SJCRH30 (cell line): ENCODE measurements at regions not wholly inside any gene's neighbourhood (a gene's known extent, or its start where the extent isn't known, plus 50 kb on each side); places are given as distances from the start of the nearest gene placed in this dataset.

Experiments
- DNase-seq, 2 experiments: peaks; one replicate each; pipeline ENCODE4 v3.0.0-alpha.2; 2015 to 2020
- H3K27ac ChIP-seq: fragments of 250-450 bp; sonication (Bioruptor Pico); 2 replicates; pipeline ENCODE4 v1.5.1; 2020; ENCODE audit warnings: mild to moderate bottlenecking, moderate library complexity
- H3K27me3 ChIP-seq: fragments of 250-450 bp; sonication (Bioruptor Pico); 2 replicates; pipeline ENCODE4 v1.5.1; 2020; ENCODE audit warnings: mild to moderate bottlenecking, moderate library complexity
- H3K36me3 ChIP-seq: fragments of 250-450 bp; sonication (Bioruptor Pico); 2 replicates; pipeline ENCODE4 v1.5.1; 2020; ENCODE audit warnings: mild to moderate bottlenecking, moderate library complexity
- H3K4me1 ChIP-seq: fragments of 250-450 bp; sonication (Bioruptor Pico); 2 replicates; pipeline ENCODE4 v1.5.1; 2020; ENCODE audit warnings: mild to moderate bottlenecking, moderate library complexity
- H3K4me3 ChIP-seq: fragments of 250-450 bp; sonication (Bioruptor Pico); 2 replicates; pipeline ENCODE4 v1.5.1; 2020; ENCODE audit warnings: mild to moderate bottlenecking, moderate library complexity
- H3K9me3 ChIP-seq: fragments of 250-450 bp; sonication (Bioruptor Pico); replicated peaks from 2 replicates; pipeline ENCODE4 v1.5.1; 2020; ENCODE audit warnings: mild to moderate bottlenecking, moderate library complexity

DNA sequence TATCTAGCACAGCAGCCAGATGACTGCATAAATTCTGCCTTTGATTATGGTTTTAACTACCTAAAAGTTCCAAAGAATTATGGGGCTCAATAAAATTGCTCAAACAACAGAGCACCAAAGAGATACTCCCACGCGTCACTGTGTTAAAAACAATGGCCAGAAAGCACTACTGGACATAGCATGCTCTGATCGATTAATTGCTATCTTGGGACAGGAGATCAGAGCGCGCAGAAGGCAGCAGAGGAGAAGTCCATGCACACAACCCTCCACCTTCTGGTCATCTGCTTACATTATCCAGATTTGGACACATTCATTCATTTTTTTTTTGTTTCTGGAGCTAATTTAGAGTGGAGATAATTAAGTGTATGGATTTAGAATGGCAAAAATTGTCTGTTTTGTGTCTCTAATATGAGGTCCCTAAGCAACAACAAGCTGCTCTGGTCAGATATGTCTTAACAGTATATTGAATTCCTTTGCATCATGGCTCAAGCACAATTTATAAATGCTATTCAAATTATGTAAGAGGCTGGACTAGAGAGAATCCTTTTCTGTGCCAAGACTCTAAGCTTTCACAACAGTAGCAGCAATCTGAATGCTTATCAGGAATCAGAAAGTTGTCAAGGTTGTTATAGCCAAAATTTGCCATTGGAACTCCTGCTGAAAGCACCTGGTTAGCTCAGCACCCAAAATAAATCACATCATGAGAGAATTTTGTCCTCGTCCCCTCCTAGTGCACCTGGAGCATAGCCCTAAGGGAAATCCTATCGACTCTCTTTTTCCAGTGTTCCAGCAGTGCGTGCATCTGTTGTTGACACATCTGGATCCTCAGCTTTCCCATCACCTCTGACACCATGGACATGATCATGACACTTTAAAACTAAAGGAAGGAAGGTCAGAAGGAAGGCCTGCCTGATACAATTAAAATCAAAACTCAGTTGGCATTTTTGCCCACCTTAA, 98.6 kb upstream of the HMHB1 start:
- Histone ChIP-seq H3K4me1 (no peaks in the 10 kb centered on the region), H3K4me3 (no peak overlapping the region), H3K27me3 (no peaks in the 10 kb centered on the region), H3K9me3 (no peaks in the 10 kb centered on the region), H3K27ac (no peak overlapping the region), H3K36me3 (no peaks in the 10 kb centered on the region)
- no peak for DNase-seq

DNA sequence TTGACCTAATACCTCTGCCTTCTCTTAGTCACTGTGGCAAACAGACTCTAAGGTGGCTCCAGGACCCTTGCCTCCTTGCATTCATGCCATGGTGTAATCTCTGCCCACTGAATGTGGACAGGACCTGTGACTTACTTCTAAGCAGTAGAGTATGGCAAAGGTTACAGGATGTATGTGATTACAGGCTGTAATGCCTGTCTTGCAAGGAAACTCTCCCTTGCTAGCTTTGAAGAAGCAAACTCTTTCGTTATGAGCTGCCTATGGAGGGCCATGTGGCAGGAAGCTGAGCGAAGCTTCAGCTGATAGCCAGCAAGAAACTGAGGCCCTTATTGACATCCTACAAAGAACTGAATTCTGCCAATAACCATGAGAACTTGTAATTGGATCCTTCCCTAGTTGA, 103.3 kb upstream of the HMHB1 start:
- no peak for DNase-seq
- no peak overlapping the region for H3K4me3 ChIP-seq
- no peaks in the 10 kb centered on the region for H3K27me3 ChIP-seq
- no peaks in the 10 kb centered on the region for H3K4me1 ChIP-seq
- H3K27ac ChIP-seq = no peak overlapping the region
- H3K36me3 ChIP-seq = no peaks in the 10 kb centered on the region
- no peaks in the 10 kb centered on the region for H3K9me3 ChIP-seq

DNA sequence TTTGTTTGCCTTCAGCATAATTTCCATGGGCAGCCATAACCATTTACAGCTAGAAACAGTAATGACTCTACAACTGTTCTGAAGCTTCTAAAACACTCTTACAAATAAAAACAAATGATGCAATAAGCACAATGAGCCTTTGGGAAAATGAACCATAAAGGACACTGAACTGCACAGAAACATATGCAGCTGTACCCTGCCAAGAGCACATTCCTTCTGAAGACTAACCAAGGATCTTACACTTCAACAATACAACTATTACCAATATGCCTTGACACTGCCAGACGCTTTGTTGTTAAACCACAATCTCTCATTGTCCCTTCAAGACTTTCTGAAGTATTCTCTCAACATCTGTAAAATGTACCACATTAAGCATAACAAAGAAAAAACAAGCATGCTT, 104.2 kb upstream of the HMHB1 start:
- no peak overlapping the region for H3K4me3 ChIP-seq
- no peaks in the 10 kb centered on the region for H3K27me3 ChIP-seq
- no peak for DNase-seq
- H3K9me3 ChIP-seq = no peaks in the 10 kb centered on the region
- H3K36me3 ChIP-seq = no peaks in the 10 kb centered on the region
- no peaks in the 10 kb centered on the region for H3K4me1 ChIP-seq
- H3K27ac ChIP-seq = no peak overlapping the region

DNA sequence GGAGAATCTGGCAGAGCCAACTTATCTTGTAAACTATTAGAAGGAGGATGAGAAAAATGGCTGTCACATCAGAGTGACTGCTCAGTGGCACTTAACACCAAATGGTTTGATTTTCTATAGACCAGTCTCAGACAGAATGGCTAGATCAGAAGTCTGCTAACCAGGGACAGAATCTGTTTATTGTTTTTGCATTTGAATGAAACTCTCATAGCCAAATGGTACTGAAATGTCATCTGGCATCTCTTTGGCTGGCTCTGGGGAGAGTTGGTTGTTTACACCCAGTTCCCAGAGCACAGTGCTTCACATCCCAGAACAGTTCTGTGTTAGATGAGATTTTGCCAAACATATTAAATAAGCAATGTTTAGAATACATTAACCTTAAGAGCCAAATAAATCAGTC, 106.6 kb upstream of the HMHB1 start:
- no peak for DNase-seq
- no peaks in the 10 kb centered on the region for H3K4me1 ChIP-seq
- no peaks in the 10 kb centered on the region for H3K27me3 ChIP-seq
- H3K36me3 ChIP-seq = no peaks in the 10 kb centered on the region
- no peak overlapping the region for H3K27ac ChIP-seq
- H3K4me3 ChIP-seq = no peak overlapping the region
- no peaks in the 10 kb centered on the region for H3K9me3 ChIP-seq

DNA sequence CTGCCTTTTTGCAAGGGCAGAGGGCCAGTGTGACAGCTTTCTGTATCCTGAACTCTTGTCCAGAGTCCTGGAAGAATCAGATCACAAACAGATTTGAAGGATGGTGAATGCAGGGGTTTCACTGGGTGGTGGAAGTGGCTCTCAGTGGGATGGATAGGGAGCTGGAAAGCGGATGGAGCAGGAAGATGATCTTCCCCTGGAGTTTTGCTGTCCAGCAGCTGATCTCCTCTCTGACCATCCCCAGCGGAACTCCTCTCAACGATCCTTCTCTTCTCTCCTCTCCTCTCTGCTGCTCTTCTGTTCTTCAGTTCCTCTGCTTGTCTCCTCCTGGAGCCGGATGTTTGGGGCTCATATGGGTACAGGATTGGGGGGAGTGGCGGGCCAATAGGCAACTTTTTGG, 108.3 kb upstream of the HMHB1 start:
- H3K27me3 ChIP-seq = no peaks in the 10 kb centered on the region
- no peak overlapping the region for H3K27ac ChIP-seq
- H3K36me3 ChIP-seq = no peaks in the 10 kb centered on the region
- no peak overlapping the region for H3K4me3 ChIP-seq
- no peaks in the 10 kb centered on the region for H3K9me3 ChIP-seq
- H3K4me1 ChIP-seq = no peaks in the 10 kb centered on the region
- no peak for DNase-seq

DNA sequence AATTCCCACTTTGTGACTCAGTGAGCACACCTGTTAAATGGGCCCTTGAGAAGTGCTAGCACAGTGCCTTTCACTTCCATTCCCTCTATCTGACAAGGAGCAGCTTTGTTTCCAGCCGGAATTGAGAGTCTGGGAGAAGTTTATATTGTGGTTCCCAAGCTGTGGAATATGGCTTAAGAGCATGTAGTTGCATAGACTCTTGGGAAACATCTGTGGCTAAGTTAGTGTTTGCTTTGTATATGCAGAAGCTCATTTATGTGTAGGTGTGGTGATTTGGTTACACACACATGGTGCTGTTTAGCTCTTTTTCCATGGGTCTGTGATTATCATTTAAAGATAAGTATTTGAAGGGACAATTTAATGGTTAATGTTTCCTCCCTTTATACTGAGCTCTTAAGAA, 110.5 kb upstream of the HMHB1 start:
- Histone ChIP-seq H3K27me3 (no peaks in the 10 kb centered on the region), H3K4me1 (no peaks in the 10 kb centered on the region), H3K27ac (no peak overlapping the region), H3K9me3 (no peaks in the 10 kb centered on the region), H3K36me3 (no peaks in the 10 kb centered on the region), H3K4me3 (no peak overlapping the region)
- DNase-seq = no peak

DNA sequence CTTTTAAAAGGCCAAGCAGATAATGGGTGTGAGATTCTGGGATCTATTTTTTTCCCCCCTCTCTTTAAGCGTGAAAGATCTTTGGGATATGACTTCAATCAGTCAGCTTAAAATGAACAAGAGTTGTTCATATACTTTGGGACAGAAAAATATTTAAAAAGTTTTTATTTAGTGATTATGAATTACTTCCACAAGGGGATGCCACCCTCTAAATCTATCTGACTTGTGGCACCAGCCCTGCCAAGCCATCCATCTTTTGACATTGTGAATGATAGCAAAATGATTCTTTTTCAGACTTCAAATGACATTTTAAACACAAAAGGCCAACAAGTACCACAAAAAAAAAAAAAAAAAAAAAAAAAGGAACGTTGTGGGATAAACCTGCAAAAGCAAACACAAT, 111.0 kb upstream of the HMHB1 start:
- Histone ChIP-seq H3K36me3 (no peaks in the 10 kb centered on the region), H3K9me3 (no peaks in the 10 kb centered on the region), H3K4me1 (no peaks in the 10 kb centered on the region), H3K4me3 (no peak overlapping the region), H3K27ac (no peak overlapping the region), H3K27me3 (no peaks in the 10 kb centered on the region)
- DNase-seq = no peak

DNA sequence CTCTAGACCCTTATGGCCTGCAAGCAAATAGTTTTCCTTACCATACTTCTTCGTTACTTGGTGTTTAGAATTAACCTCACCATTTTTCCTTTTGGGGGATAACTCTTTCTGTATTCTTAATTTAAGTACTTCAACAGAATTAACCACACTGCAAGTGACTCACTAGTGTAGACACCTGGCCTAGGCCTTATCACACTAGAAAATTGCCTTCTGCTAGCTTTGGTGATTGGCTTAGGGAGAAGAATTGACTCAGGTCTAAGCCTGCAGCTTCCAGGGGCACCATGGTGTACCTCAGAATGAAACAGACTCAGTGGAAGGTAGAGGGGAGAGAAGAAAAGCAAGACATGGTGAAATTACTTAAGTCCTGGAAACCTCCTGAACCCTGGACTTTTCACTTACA, 112.8 kb upstream of the HMHB1 start:
- no peaks in the 10 kb centered on the region for H3K4me1 ChIP-seq
- no peak for DNase-seq
- H3K4me3 ChIP-seq = no peak overlapping the region
- H3K36me3 ChIP-seq = no peaks in the 10 kb centered on the region
- no peaks in the 10 kb centered on the region for H3K27me3 ChIP-seq
- no peaks in the 10 kb centered on the region for H3K9me3 ChIP-seq
- no peak overlapping the region for H3K27ac ChIP-seq

DNA sequence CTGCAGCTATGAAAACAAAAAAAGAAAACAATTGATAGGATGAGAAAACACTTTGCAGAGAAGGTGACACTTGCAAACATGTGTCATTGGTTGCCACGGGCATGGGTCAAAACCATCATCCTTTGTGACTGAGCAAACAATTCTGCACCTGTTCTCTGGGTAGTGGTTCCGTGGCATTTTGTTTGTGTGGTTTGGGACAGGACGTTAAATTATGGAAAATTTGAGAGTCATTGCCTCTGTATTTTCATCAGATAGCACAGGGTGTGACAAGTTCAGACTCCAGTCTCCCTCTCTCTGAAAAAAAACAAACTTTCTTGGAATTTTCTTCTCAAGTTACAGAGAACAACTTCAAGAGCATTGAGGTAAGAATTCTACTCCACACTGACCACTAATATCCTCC, 113.4 kb upstream of the HMHB1 start:
- Histone ChIP-seq H3K4me3 (no peak overlapping the region), H3K4me1 (no peaks in the 10 kb centered on the region), H3K9me3 (no peaks in the 10 kb centered on the region), H3K36me3 (no peaks in the 10 kb centered on the region), H3K27me3 (no peaks in the 10 kb centered on the region), H3K27ac (no peak overlapping the region)
- no peak for DNase-seq

DNA sequence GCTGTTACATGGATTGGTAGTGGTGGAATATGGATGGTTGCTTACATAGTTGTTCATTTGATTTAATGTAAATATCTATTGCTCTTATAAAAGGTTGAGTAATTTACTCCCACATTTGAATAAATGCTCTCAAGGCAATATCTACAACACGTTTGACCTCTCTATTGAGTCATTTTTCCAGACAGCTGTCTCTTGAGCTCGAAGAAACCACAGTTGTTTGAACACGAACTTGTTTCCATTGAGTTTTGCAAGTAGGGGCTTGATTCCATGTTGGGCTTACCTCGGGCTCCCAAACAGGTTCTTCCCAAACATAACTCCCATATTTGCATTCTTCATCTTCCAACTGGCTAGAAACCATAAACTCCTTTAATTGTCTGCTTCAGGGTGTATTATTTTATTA, 115.0 kb upstream of the HMHB1 start:
- H3K4me3 ChIP-seq = no peak overlapping the region
- H3K27ac ChIP-seq = no peak overlapping the region
- DNase-seq = no peak
- H3K4me1 ChIP-seq = no peaks in the 10 kb centered on the region
- H3K27me3 ChIP-seq = no peaks in the 10 kb centered on the region
- no peaks in the 10 kb centered on the region for H3K36me3 ChIP-seq
- no peaks in the 10 kb centered on the region for H3K9me3 ChIP-seq

DNA sequence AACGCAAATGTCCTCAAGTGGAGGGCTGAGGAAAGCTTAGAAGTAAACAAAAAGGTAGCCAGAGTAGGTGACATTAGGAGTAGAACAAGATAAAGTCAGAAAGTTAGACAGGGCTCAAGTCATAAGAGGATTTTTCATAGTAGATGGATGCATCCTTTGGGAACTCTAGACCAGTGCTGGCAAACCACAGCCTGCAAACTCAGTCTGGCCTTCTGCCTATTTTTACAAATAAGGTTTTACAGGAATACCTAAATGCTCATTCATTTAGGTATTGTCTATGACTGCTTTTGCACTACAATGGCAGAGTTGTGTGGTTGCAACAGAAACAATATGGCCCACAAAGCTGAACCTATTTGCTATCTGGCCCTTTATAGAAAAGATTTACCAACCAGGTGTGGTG, 116.0 kb upstream of the HMHB1 start:
- Histone ChIP-seq H3K36me3 (no peaks in the 10 kb centered on the region), H3K27ac (no peak overlapping the region), H3K4me3 (no peak overlapping the region), H3K27me3 (no peaks in the 10 kb centered on the region), H3K4me1 (no peaks in the 10 kb centered on the region), H3K9me3 (no peaks in the 10 kb centered on the region)
- no peak for DNase-seq

DNA sequence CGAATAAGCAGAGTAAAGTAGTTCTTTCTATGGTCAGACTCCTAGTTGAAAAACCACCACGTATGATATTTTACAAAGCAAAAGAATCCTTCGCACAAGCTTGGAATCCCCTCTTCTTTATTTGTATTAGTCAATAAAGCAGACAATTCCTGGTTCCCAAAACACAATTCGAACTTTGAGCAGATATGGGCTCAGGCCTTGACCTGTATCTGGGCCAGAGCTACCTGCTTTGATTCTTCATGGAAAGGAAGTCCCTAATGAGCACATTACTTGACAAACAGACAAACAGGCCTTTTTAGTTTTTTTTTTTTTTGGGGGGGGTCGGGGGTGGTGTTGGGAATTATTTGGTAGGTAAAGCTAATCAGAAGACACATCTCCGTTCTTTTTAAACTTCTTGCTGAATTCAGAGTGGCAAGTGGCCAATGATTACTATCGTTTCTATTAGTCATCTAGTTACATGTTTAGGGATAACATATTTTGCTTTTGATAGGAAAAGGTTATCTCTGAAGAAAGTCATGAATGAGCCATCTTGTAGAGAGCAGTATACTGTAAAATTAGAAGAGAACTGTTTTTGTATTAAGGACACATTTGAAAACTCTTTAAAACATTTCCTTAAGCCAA, 116.6 kb upstream of the HMHB1 start:
- Histone ChIP-seq H3K36me3 (no peaks in the 10 kb centered on the region), H3K9me3 (no peaks in the 10 kb centered on the region), H3K4me3 (no peak overlapping the region), H3K27ac (no peak overlapping the region), H3K27me3 (no peaks in the 10 kb centered on the region), H3K4me1 (no peaks in the 10 kb centered on the region)
- no peak for DNase-seq

DNA sequence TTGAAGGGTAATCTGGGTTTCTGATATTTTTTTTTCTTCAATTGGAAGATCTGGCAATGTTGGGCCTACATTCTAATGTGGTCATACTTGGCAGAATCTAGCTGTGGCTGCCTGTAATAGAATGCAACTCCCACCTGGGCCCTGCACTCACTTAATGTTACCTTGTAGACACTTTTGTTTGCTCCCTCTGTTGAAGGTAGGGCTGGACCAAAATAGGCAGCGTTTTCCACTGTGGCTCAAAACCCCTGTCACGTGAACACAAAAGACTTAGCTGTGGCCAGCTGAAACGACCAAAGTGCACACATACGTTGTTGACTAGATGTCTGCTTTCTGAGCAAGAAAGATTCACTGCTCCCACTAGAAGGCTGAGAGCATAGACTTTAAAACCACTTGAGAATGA, 117.6 kb upstream of the HMHB1 start:
- Histone ChIP-seq H3K9me3 (no peaks in the 10 kb centered on the region), H3K27me3 (no peaks in the 10 kb centered on the region), H3K27ac (no peak overlapping the region), H3K4me3 (no peak overlapping the region), H3K36me3 (no peaks in the 10 kb centered on the region), H3K4me1 (no peaks in the 10 kb centered on the region)
- DNase-seq = no peak

DNA sequence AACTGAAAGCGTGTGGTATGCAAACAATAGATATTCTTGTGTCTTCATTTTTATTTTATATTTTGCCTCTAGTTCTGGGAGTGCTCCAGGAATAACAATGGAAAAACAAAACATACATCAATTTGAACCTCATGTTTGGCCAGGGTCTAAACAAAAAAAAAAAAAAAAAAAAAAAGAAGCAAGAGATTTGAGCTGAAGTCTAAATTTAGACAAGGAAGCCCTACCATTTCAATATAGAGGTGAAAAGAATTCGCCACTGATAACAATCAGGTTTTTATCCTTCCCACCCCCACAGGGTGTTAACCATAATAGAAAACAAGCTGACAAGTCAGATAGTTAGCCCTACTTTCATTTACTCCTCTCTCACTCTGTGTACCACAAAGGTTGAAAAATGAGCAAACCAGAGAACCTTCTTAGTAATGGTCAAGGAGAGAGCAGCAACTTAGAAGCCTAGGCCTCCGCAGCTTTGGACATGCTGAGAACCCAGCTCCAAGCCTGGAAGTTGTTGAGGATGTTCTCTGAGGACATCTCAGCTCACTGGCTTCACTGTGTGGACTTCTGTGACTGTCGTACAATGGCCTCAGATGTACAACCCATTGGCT, 118.2 kb upstream of the HMHB1 start:
- no peaks in the 10 kb centered on the region for H3K4me1 ChIP-seq
- no peaks in the 10 kb centered on the region for H3K27me3 ChIP-seq
- DNase-seq = no peak
- no peaks in the 10 kb centered on the region for H3K36me3 ChIP-seq
- no peak overlapping the region for H3K4me3 ChIP-seq
- H3K9me3 ChIP-seq = no peaks in the 10 kb centered on the region
- H3K27ac ChIP-seq = no peak overlapping the region

DNA sequence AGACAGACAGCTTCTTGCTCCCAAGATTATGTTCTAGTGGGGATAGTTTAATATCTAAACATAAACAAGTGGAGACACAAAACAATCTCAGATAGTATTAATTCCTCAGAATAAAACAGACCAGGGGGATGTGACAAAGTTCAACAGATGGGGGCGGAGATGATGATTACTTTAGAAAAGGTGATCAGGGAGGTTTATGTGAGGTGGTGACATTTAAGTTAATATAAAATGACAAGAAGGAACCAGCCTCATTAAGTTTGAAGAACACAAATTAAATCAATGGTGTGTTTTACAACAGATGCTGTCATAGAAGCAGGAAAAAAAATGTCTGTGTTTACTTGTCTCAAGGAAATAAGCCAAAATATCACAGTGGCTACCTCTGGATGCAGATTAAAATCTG, 119.6 kb upstream of the HMHB1 start:
- no peaks in the 10 kb centered on the region for H3K27me3 ChIP-seq
- H3K4me3 ChIP-seq = no peak overlapping the region
- no peaks in the 10 kb centered on the region for H3K9me3 ChIP-seq
- no peaks in the 10 kb centered on the region for H3K36me3 ChIP-seq
- no peak for DNase-seq
- no peaks in the 10 kb centered on the region for H3K4me1 ChIP-seq
- no peak overlapping the region for H3K27ac ChIP-seq

DNA sequence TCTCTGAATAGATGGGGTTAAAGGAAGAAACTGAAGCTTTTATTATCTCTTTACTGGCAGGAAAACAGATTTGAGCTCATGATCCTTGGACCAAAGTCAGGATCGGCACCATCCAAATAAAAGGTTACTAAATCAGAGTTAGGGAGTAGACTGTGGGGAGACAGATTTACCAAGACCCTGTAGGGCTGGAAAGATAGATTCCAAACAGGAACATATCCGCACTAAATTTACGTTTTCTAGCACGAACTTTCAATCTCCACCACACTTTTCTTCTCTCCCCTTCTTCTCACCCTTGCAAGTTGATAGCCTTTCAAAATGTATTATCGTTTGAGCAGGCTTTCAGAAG, 120.0 kb upstream of the HMHB1 start:
- Histone ChIP-seq H3K27me3 (no peaks in the 10 kb centered on the region), H3K36me3 (no peaks in the 10 kb centered on the region), H3K4me1 (no peaks in the 10 kb centered on the region), H3K9me3 (no peaks in the 10 kb centered on the region), H3K27ac (no peak overlapping the region), H3K4me3 (no peak overlapping the region)
- DNase-seq = no peak
